Thyroid gland (tissue), 4 donors: ENCODE measurements at regions not wholly inside any gene's neighbourhood (a gene's known extent, or its start where the extent isn't known, plus 50 kb on each side); places are given as distances from the start of the nearest gene placed in this dataset.

Experiments
- POLR2A ChIP-seq, 2 donors: fragments of 450-650 bp; IDR thresholded peaks; one replicate each; pipeline ENCODE4 v1.6.1; 2017; ENCODE audit warnings: antibody characterized with exemption in 2 of 2, mild to moderate bottlenecking in 2 of 2, moderate library complexity in 1 of 2
- TF ChIP-seq, protein P1 (sequence below), 6 experiments: fragments of 200-600 bp in 3 of 6; fragments of 450-650 bp in 3 of 6; sonication (generic) in 3 of 6; IDR thresholded peaks; one replicate each; pipeline ENCODE4 v1.5.1; 2016 to 2019; ENCODE audit warnings: antibody characterized with exemption in 6 of 6, mild to moderate bottlenecking in 2 of 6, inconsistent platforms in 1 of 6, moderate library complexity in 1 of 6

DNA sequence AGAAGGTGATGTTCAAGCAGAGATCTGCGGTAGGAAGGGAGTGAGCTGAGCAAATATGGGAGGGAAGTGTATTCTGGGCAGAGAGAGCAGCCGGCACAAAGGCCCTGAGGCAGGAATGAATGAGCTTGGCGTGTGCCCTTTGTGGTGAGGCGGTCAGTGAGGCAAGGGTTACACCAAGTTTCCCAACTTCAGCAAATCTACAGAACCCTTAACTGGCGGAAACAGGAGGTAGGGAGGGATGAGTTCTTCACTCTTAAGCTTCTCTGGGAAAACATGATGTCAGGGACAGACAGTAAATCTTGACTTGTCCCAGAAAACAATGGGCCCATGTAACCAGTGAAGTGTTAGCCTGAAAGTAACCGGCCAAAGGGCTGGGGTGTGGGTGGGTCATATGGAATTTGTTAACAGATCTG is 97.1 kb upstream of the PTPN1 start:
- TF ChIP-seq, protein P1, sequence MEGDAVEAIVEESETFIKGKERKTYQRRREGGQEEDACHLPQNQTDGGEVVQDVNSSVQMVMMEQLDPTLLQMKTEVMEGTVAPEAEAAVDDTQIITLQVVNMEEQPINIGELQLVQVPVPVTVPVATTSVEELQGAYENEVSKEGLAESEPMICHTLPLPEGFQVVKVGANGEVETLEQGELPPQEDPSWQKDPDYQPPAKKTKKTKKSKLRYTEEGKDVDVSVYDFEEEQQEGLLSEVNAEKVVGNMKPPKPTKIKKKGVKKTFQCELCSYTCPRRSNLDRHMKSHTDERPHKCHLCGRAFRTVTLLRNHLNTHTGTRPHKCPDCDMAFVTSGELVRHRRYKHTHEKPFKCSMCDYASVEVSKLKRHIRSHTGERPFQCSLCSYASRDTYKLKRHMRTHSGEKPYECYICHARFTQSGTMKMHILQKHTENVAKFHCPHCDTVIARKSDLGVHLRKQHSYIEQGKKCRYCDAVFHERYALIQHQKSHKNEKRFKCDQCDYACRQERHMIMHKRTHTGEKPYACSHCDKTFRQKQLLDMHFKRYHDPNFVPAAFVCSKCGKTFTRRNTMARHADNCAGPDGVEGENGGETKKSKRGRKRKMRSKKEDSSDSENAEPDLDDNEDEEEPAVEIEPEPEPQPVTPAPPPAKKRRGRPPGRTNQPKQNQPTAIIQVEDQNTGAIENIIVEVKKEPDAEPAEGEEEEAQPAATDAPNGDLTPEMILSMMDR (IDR thresholded peaks at IDR 0.05), result no peak
- no peak for TF ChIP-seq POLR2A (IDR thresholded peaks at IDR 0.05)
